HL-60 (cell line): ENCODE measurements at regions not wholly inside any gene's neighbourhood (a gene's known extent, or its start where the extent isn't known, plus 50 kb on each side); places are given as distances from the start of the nearest gene placed in this dataset.

ENCODE experiments used
- DNase-seq, 2 experiments: peaks; one replicate each; pipeline ENCODE4 v3.0.0-alpha.2; 2010 to 2020; ENCODE audit warnings: low read depth in 1 of 2, low spot score in 1 of 2
- H3K27ac ChIP-seq: fragments of 250-450 bp; sonication (Bioruptor Pico); replicated peaks from 2 replicates; pipeline ENCODE4 v1.5.1; 2020; ENCODE audit warnings: mild to moderate bottlenecking, moderate library complexity
- H3K27me3 ChIP-seq: fragments of 250-450 bp; sonication (Bioruptor Pico); 2 replicates; pipeline ENCODE4 v1.5.1; 2021; ENCODE audit warnings: mild to moderate bottlenecking, moderate library complexity; ENCODE audit not compliant: insufficient read depth, poor library complexity, severe bottlenecking
- H3K4me3 ChIP-seq: replicated peaks from 2 replicates; pipeline ENCODE4 v1.5.1; 2011; ENCODE audit warnings: mild to moderate bottlenecking, control low read depth, low read length; ENCODE audit not compliant: insufficient read depth
- GABPA ChIP-seq: IDR thresholded peaks from 2 replicates; pipeline ENCODE4 v1.6.1; 2012; ENCODE audit warnings: low read depth
- POLR2AphosphoS5 ChIP-seq: IDR thresholded peaks from 2 replicates; pipeline ENCODE4 v1.6.1; 2012; ENCODE audit warnings: low read depth
- REST ChIP-seq: IDR thresholded peaks from 2 replicates; pipeline ENCODE4 v1.6.1; 2012; ENCODE audit warnings: low read depth; ENCODE audit not compliant: insufficient replicate concordance
- SPI1 ChIP-seq: IDR thresholded peaks from 2 replicates; pipeline ENCODE4 v1.6.1; 2012; ENCODE audit warnings: low read depth, mild to moderate bottlenecking, borderline replicate concordance
- TF ChIP-seq, protein P1 (sequence below): IDR thresholded peaks from one replicate; pipeline ENCODE4 v1.5.1; 2011; ENCODE audit warnings: low read length, control low read depth, inconsistent platforms; ENCODE audit not compliant: insufficient read depth

GRCh38 chr1:229012823-229013222 is 258.1 kb upstream of the RAB4A start:
- Histone ChIP-seq H3K4me3 (no peak overlapping the region), H3K27ac (no peak overlapping the region), H3K27me3 (no peaks in the 10 kb centered on the region)
- DNase-seq = no peak
- no peak for TF ChIP-seq REST
- TF ChIP-seq, protein P1, sequence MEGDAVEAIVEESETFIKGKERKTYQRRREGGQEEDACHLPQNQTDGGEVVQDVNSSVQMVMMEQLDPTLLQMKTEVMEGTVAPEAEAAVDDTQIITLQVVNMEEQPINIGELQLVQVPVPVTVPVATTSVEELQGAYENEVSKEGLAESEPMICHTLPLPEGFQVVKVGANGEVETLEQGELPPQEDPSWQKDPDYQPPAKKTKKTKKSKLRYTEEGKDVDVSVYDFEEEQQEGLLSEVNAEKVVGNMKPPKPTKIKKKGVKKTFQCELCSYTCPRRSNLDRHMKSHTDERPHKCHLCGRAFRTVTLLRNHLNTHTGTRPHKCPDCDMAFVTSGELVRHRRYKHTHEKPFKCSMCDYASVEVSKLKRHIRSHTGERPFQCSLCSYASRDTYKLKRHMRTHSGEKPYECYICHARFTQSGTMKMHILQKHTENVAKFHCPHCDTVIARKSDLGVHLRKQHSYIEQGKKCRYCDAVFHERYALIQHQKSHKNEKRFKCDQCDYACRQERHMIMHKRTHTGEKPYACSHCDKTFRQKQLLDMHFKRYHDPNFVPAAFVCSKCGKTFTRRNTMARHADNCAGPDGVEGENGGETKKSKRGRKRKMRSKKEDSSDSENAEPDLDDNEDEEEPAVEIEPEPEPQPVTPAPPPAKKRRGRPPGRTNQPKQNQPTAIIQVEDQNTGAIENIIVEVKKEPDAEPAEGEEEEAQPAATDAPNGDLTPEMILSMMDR = no peak
- no peak for TF ChIP-seq POLR2AphosphoS5
- no peak for TF ChIP-seq SPI1
- no peak for TF ChIP-seq GABPA

DNA sequence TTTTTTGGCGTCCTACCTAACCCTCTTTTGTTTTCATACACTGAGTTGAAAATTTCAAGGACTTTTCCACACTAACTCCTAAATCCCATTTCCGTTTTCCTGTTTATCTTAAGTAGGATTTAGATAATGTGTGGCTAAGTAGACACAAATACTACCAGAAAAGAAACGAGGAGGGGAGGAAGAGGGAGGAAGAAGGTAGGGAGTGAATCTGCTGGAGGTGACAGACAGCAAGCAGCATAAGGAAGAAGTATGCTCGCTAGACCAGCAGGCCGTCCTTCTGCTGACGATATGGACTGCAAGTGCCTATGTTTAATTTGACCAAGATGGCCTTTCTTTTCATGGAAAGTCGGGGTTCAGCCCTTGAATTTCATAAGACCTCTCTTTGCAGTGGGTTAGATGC is 256.9 kb upstream of the RAB4A start:
- Histone ChIP-seq H3K4me3 (no peak overlapping the region), H3K27me3 (no peaks in the 10 kb centered on the region), H3K27ac (no peak overlapping the region)
- no peak for DNase-seq
- TF ChIP-seq, protein P1 = no peak
- TF ChIP-seq GABPA (no peak), REST (no peak)

DNA sequence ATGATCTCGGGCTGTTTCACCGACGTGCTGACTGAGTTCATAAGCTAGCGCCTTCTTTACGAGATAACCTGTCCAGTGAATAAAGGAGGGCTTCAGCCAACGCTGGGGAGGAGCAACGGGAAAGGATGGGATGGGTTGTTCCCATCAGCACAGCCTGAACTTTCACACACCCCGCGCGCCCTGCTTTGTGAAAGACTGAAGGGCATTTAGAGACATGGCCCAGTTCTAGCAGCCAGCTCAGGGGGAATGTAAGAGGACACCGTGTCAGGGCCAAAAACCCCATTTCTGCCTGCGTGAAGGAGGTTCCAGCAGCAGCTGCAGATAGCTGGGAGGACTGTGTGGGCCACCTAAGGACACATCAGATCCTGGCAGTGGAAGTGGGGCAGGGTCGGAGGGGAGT is 255.1 kb upstream of the RAB4A start:
- Histone ChIP-seq H3K4me3 (no peak overlapping the region), H3K27me3 (no peaks in the 10 kb centered on the region), H3K27ac (no peak overlapping the region)
- DNase-seq = no peak
- TF ChIP-seq GABPA = no peak
- TF ChIP-seq, protein P1 = no peak
- TF ChIP-seq POLR2AphosphoS5 = no peak
- no peak for TF ChIP-seq REST
- TF ChIP-seq SPI1 = no peak
